RWPE2 (cell line): ENCODE measurements at regions not wholly inside any gene's neighbourhood (a gene's known extent, or its start where the extent isn't known, plus 50 kb on each side); places are given as distances from the start of the nearest gene placed in this dataset.

Source experiments
- ATAC-seq: fragments of 200-7000 bp; cut with Tn5 transposase; 3 replicates; pipeline ENCODE4 v1.9.1; 2021; ENCODE audit warnings: low read depth
- DNase-seq: peaks from one replicate; pipeline ENCODE4 v3.0.0-alpha.2; 2020; ENCODE audit warnings: low spot score
- H3K27ac ChIP-seq: fragments of 450-650 bp; 2 replicates; pipeline ENCODE4 v1.5.1; 2017; ENCODE audit warnings: mild to moderate bottlenecking; ENCODE audit not compliant: poor library complexity, severe bottlenecking
- H3K27me3 ChIP-seq: fragments of 250-450 bp; sonication (Bioruptor Pico); 2 replicates; pipeline ENCODE4 v1.5.1; 2021; ENCODE audit warnings: mild to moderate bottlenecking, moderate library complexity; ENCODE audit not compliant: insufficient read depth, poor library complexity, severe bottlenecking
- H3K36me3 ChIP-seq: fragments of 250-450 bp; sonication (Bioruptor Pico); 2 replicates; pipeline ENCODE4 v1.5.1; 2020; ENCODE audit warnings: low read depth, mild to moderate bottlenecking, moderate library complexity
- H3K4me1 ChIP-seq: fragments of 250-450 bp; sonication (Bioruptor Pico); 2 replicates; pipeline ENCODE4 v1.5.1; 2021; ENCODE audit warnings: mild to moderate bottlenecking, moderate library complexity; ENCODE audit not compliant: insufficient read depth, poor library complexity, severe bottlenecking
- H3K4me3 ChIP-seq: fragments of 250-450 bp; sonication (Bioruptor Pico); 2 replicates; pipeline ENCODE4 v1.5.1; 2021; ENCODE audit warnings: mild to moderate bottlenecking, moderate library complexity; ENCODE audit not compliant: severe bottlenecking
- H3K9me3 ChIP-seq: fragments of 250-450 bp; sonication (Bioruptor Pico); 2 replicates; pipeline ENCODE4 v1.5.1; 2021; ENCODE audit warnings: mild to moderate bottlenecking, moderate library complexity; ENCODE audit not compliant: severe bottlenecking
- CTCF ChIP-seq: fragments of 450-650 bp; IDR thresholded peaks from one replicate; pipeline ENCODE4 v1.5.1; 2017; ENCODE audit warnings: mild to moderate bottlenecking, moderate library complexity; ENCODE audit not compliant: poor library complexity, severe bottlenecking

DNA sequence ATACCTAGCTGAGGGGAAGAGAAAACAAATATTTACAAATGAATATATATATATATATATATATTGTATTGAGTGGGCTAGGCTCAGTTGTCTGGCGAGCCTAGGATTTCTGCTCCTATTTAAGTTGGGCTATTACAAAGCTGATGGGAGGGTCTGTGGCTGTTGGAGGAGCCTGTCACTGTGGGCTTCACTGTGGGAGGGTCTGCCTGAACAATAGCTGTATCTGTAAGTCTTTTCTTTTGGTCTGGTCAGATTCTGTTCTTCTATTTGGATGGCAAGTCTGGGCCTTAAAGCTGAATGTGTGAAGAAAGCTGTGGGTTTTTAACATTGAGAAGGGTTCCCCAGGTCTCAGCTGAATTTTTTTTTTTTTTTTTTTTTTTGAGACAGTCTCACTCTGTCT lies 220.6 kb upstream of the LYZL1 start:
- H3K4me1 ChIP-seq = no peaks in the 10 kb centered on the region
- no peak for ATAC-seq
- H3K36me3 ChIP-seq = no peaks in the 10 kb centered on the region
- no peak overlapping the region for H3K4me3 ChIP-seq
- no peak for DNase-seq
- H3K27ac ChIP-seq = no peak overlapping the region
- no peak for TF ChIP-seq CTCF
- H3K9me3 ChIP-seq = no peaks in the 10 kb centered on the region
- no peaks in the 10 kb centered on the region for H3K27me3 ChIP-seq

DNA sequence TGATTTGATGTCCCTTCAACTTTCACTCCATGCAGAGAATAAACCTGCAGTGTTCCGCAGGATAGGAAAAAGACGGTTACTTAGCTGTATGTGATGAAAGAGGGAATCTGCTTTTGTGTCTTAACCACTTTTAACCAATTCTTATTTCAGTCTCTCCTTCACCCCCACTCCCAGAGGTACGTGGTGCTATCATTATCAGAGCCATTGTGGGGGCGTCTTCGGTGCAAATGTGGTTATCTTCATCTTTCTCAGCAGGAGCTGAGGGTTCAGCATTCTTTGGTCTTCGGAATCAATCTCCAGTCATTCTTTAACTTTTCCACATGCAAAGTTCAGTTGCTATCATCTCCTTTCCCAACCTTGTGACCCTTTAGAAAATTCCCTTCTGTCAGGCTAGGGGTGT lies 219.9 kb upstream of the LYZL1 start:
- Histone ChIP-seq H3K9me3 (no peaks in the 10 kb centered on the region), H3K36me3 (no peaks in the 10 kb centered on the region), H3K4me1 (no peaks in the 10 kb centered on the region), H3K27me3 (no peaks in the 10 kb centered on the region), H3K27ac (no peak overlapping the region), H3K4me3 (no peak overlapping the region)
- ATAC-seq = no peak
- DNase-seq = no peak
- no peak for TF ChIP-seq CTCF

GRCh38 chr10:29069941-29070340 lies 218.9 kb upstream of the LYZL1 start:
- H3K4me1 ChIP-seq = no peaks in the 10 kb centered on the region
- ATAC-seq (no peak), DNase-seq (no peak)
- H3K4me3 ChIP-seq = no peak overlapping the region
- H3K36me3 ChIP-seq = no peaks in the 10 kb centered on the region
- TF ChIP-seq CTCF = no peak
- no peaks in the 10 kb centered on the region for H3K9me3 ChIP-seq
- H3K27me3 ChIP-seq = no peaks in the 10 kb centered on the region
- H3K27ac ChIP-seq = no peak overlapping the region

DNA sequence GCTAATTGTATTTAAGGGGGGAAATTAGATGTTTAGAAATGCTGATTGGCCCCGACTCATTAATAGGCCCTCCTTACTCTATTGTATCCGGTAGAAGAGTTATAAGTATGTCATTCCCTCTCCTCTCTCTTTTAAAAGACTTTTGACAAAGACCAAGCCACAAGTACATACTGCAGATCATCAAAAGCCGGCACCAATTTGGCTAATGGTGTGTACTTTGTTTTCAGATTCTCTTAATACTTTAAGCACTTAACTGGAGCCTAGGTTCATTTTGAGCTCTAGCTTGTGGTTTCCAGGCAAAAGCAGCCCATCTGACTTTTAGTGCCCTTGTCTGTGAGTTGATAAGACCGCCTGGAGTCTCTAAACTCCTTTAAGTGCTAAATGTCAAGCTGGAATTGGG lies 210.0 kb upstream of the LYZL1 start:
- no peaks in the 10 kb centered on the region for H3K36me3 ChIP-seq
- H3K27ac ChIP-seq = no peak overlapping the region
- H3K27me3 ChIP-seq = peaks cover 6% of the 10 kb centered on the region
- no peak for DNase-seq
- no peaks in the 10 kb centered on the region for H3K4me1 ChIP-seq
- no peaks in the 10 kb centered on the region for H3K9me3 ChIP-seq
- H3K4me3 ChIP-seq = no peak overlapping the region
- ATAC-seq = no peak
- no peak for TF ChIP-seq CTCF

DNA sequence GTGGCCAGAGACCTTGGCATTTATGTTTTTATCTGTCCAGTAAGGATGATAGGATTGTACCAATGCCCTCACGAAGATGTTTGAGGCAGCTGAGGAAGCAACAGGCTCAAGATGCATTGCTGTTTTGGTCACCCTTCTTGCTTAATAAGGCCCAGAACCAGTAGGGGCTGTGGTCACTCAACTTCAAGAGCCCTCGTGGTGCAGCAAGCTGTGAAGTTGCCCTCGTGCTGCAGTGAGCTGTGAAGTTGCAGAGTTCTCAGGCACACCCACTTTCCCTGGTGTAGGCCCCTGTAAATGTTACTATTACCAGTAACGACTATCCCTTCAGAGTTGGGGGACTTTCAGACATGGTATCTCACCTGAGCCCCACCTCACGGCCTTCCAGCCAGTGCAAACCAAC lies 207.6 kb upstream of the LYZL1 start:
- no peak for DNase-seq
- no peak overlapping the region for H3K27ac ChIP-seq
- ATAC-seq = no peak
- no peak overlapping the region for H3K4me3 ChIP-seq
- H3K36me3 ChIP-seq = no peaks in the 10 kb centered on the region
- no peak for TF ChIP-seq CTCF
- H3K9me3 ChIP-seq = no peaks in the 10 kb centered on the region
- H3K4me1 ChIP-seq = no peaks in the 10 kb centered on the region
- H3K27me3 ChIP-seq = peaks cover 6% of the 10 kb centered on the region
